GM12878 (cell line): ENCODE measurements at regions not wholly inside any gene's neighbourhood (a gene's known extent, or its start where the extent isn't known, plus 50 kb on each side); places are given as distances from the start of the nearest gene placed in this dataset.

Experiments used
- ATAC-seq: fragments of 200-7000 bp; cut with Tn5 transposase; 3 replicates; pipeline ENCODE4 v1.9.1; 2020; ENCODE audit warnings: mild to moderate bottlenecking, moderate library complexity
- BruUV-seq: library from RNA; stranded (reverse); fragments of 400-500 nt; replicated peaks from 2 replicates; lab custom pipeline; 2021; lab: Mats Ljungman, UMichigan
- CTCF ChIA-PET: fragments of 300-600 bp; sonication (Branson Sonifier 250); formaldehyde crosslinking; extraction: SDS; loops from one replicate; lab custom pipeline; 2021; ENCODE audit warnings: inconsistent platforms; lab: Yijun Ruan, JAX
- POLR2A ChIA-PET: fragments of 350-600 bp; formaldehyde crosslinking; extraction: SDS; loops from one replicate; lab custom pipeline; 2021; ENCODE audit warnings: inconsistent platforms; lab: Charles Lee
- RAD21 ChIA-PET: fragments of 300-600 bp; sonication (Branson Sonifier 250); formaldehyde crosslinking; loops from one replicate; lab custom pipeline; 2023; ENCODE audit warnings: antibody characterized with exemption; ENCODE audit not compliant: unreplicated experiment; lab: Charles Lee
- SMC1A ChIA-PET: fragments of 300-600 bp; sonication (Branson Sonifier 250); formaldehyde crosslinking; loops from one replicate; lab custom pipeline; 2023; ENCODE audit not compliant: unreplicated experiment, uncharacterized antibody; lab: Charles Lee
- DNase-seq: peaks from one replicate; pipeline ENCODE4 v3.0.0-alpha.2; 2011; ENCODE audit warnings: low read depth, low spot score
- FAIRE-seq: peaks from 3 replicates; lab custom pipeline; 2011; peaks lifted over from hg19 to GRCh38; lab: Jason Lieb, UNC
- H2AFZ ChIP-seq: 2 replicates; pipeline ENCODE4 v1.6.0; 2011; ENCODE audit warnings: low read depth, low read length, control low read depth; ENCODE audit not compliant: control insufficient read depth
- H3K27ac ChIP-seq: 2 replicates; pipeline ENCODE4 v1.5.1; 2011; ENCODE audit warnings: control low read depth; ENCODE audit not compliant: control insufficient read depth, insufficient read depth
- H3K27me3 ChIP-seq, 2 experiments: replicated peaks in 1 of 2; 2 replicates each; pipeline versions ENCODE4 v1.6.0 to v1.6.1; 2011; ENCODE audit warnings: low read length in 1 of 2; ENCODE audit not compliant: control insufficient read depth in 2 of 2, insufficient read depth in 2 of 2
- H3K36me3 ChIP-seq, 2 experiments: 2 replicates each; pipeline ENCODE4 v1.5.1; 2011; ENCODE audit warnings: low read length in 1 of 2; ENCODE audit not compliant: control insufficient read depth in 2 of 2, insufficient read depth in 2 of 2
- H3K4me1 ChIP-seq: 2 replicates; pipeline ENCODE4 v1.6.1; 2011; ENCODE audit warnings: mild to moderate bottlenecking, low read length, moderate library complexity, mixed read lengths; ENCODE audit not compliant: control insufficient read depth, insufficient read depth
- H3K4me2 ChIP-seq: 2 replicates; pipeline ENCODE4 v1.6.0; 2011; ENCODE audit warnings: control low read depth; ENCODE audit not compliant: control insufficient read depth, insufficient read depth
- H3K4me3 ChIP-seq: fragments of 200-600 bp; sonication (generic); 2 replicates; pipeline ENCODE4 v1.5.1; 2016
- H3K79me2 ChIP-seq: 2 replicates; pipeline ENCODE4 v1.6.0; 2011; ENCODE audit warnings: low read length; ENCODE audit not compliant: control insufficient read depth, insufficient read depth
- H3K9ac ChIP-seq: 2 replicates; pipeline ENCODE4 v1.8.0; 2011; ENCODE audit warnings: low read length, control low read depth, mixed read lengths; ENCODE audit not compliant: control insufficient read depth, insufficient read depth
- H3K9me3 ChIP-seq: replicated peaks from 3 replicates; pipeline ENCODE4 v1.5.1; 2011; ENCODE audit warnings: mild to moderate bottlenecking, low read length; ENCODE audit not compliant: control insufficient read depth, insufficient read depth
- H4K20me1 ChIP-seq: 2 replicates; pipeline ENCODE4 v1.6.0; 2011; ENCODE audit not compliant: control insufficient read depth, insufficient read depth
- ATF3 ChIP-seq: IDR thresholded peaks from 2 replicates; pipeline ENCODE4 v1.6.1; 2011; ENCODE audit warnings: low read depth, mild to moderate bottlenecking, low read length, moderate library complexity, borderline replicate concordance; ENCODE audit errors: extremely low read depth
- BCL11A ChIP-seq: IDR thresholded peaks from 2 replicates; pipeline ENCODE4 v1.6.1; 2011; ENCODE audit warnings: low read depth, low read length
- CEBPB ChIP-seq, 2 experiments: fragments of 150-350 bp in 1 of 2; IDR thresholded peaks; 2 replicates each; pipeline ENCODE4 v1.6.1; 2012 to 2014; ENCODE audit warnings: low read depth in 2 of 2, low read length in 2 of 2, borderline replicate concordance in 1 of 2, inconsistent platforms in 1 of 2
- ELK1 ChIP-seq: IDR thresholded peaks from 2 replicates; pipeline ENCODE4 v1.6.1; 2012; ENCODE audit warnings: low read depth, low read length, improper control_type of control experiment
- ESRRA ChIP-seq: IDR thresholded peaks from 2 replicates; pipeline ENCODE4 v1.6.1; 2012; ENCODE audit warnings: mild to moderate bottlenecking, low read length, improper control_type of control experiment
- FOXK2 ChIP-seq: fragments of 450-650 bp; IDR thresholded peaks from 2 replicates; pipeline ENCODE4 v1.6.1; 2017; ENCODE audit warnings: mild to moderate bottlenecking, moderate library complexity
- KAT2A ChIP-seq: conservative IDR thresholded peaks from 2 replicates; pipeline ENCODE4 v1.6.1; 2011; ENCODE audit warnings: low read depth, low read length; ENCODE audit not compliant: control insufficient read depth
- KLF5 ChIP-seq: fragments of 450-650 bp; IDR thresholded peaks from 2 replicates; pipeline ENCODE4 v1.6.1; 2014; ENCODE audit warnings: mild to moderate bottlenecking; ENCODE audit not compliant: partially characterized antibody
- LARP7 ChIP-seq: fragments of 450-650 bp; IDR thresholded peaks from 2 replicates; pipeline ENCODE4 v1.6.1; 2017; ENCODE audit warnings: mild to moderate bottlenecking
- RAD51 ChIP-seq: fragments of 450-650 bp; IDR thresholded peaks from 2 replicates; pipeline ENCODE4 v1.6.1; 2016; ENCODE audit warnings: moderate library complexity, mild to moderate bottlenecking, inconsistent platforms
- TCF3 ChIP-seq: IDR thresholded peaks from 2 replicates; pipeline ENCODE4 v1.6.1; 2012; ENCODE audit warnings: low read depth, mild to moderate bottlenecking, low read length, borderline replicate concordance; ENCODE audit not compliant: insufficient read depth
- ZNF384 ChIP-seq: IDR thresholded peaks from 2 replicates; pipeline ENCODE4 v1.6.1; 2012; ENCODE audit warnings: low read depth, mild to moderate bottlenecking, low read length, improper control_type of control experiment, borderline replicate concordance
- WGBS: methylation state at CpG from one replicate; pipeline ENCODE4 v1.1.6; 2016; ENCODE audit warnings: low lambda C conversion rate; ENCODE audit not compliant: insufficient replicate concordance, insufficient coverage; ENCODE audit errors: missing lambda C conversion rate; 5-methylcytosine and 5-hydroxymethylcytosine counted together
- in situ Hi-C: fragments of 300-500 bp; cut with MboI; formaldehyde crosslinking; loops from 9 replicates; pipeline ENCODE4 v1.14.3; 2018; ENCODE audit warnings: mixed read lengths
- intact Hi-C: fragments of 100-400 bp; cut with micrococcal nuclease; formaldehyde crosslinking; loops from one replicate; pipeline ENCODE4 v1.14.2; 2022; ENCODE audit not compliant: unreplicated experiment
- TF ChIP-seq, protein P1 (sequence below): fragments of 450-650 bp; formaldehyde crosslinking; IDR thresholded peaks from 2 replicates; pipeline ENCODE4 v1.4.0; 2020; ENCODE audit warnings: mild to moderate bottlenecking, moderate library complexity

- intact Hi-C loops, result no loop called here
- TF ChIP-seq ATF3 (no peak), CEBPB (IDR thresholded peaks at IDR 0.05; ENCODE audit: borderline replicate concordance in 1 of 2, low read depth in 2 of 2, low read length in 2 of 2) (no peak), LARP7 (no peak), FOXK2 (no peak), ESRRA (no peak), ELK1 (no peak)
- SMC1A ChIA-PET, result no interaction called here
- H3K27ac ChIP-seq, result no peak overlapping the region
- H3K4me1 ChIP-seq, result no peaks in the 10 kb centered on the region
- no peaks in the 10 kb centered on the region for H3K9me3 ChIP-seq
- ATAC-seq (no peak), DNase-seq (no peak), FAIRE-seq (no peak)
- CTCF ChIA-PET, result no interaction called here
- no peaks in the 10 kb centered on the region for H4K20me1 ChIP-seq
- no peak overlapping the region for H2AFZ ChIP-seq
- in situ Hi-C loops, result no loop called here
- H3K36me3 ChIP-seq, result no peaks in the 10 kb centered on the region
- no peaks in the 10 kb centered on the region for H3K79me2 ChIP-seq
- no peak overlapping the region for H3K9ac ChIP-seq
- no TSS peak for BruUV-seq
- WGBS, result 22% methylated on average over 4 of the region's 4 CpGs
- no peaks in the 10 kb centered on the region for H3K27me3 ChIP-seq
- RAD21 ChIA-PET, result no interaction called here
- POLR2A ChIA-PET, result no interaction called here
- H3K4me3 ChIP-seq, result no peak overlapping the region
- H3K4me2 ChIP-seq, result no peak overlapping the region
Observed at GRCh38 chr4:20364969-20365368, 113.3 kb downstream of the SLIT2 start.

GRCh38 chr4:20367446-20367845, 115.7 kb downstream of the SLIT2 start:
- 60% methylated on average over 1 of the region's 1 CpG for WGBS
- BruUV-seq, result no TSS peak
- H3K9ac ChIP-seq, result no peak overlapping the region
- ChIA-PET CTCF (no interaction called here), SMC1A (interaction anchor here (0.7 kb wide), 1 partner anchor 14 kb away, joined by 4 read pairs; no protein-coding TSS in a partner anchor), POLR2A (no interaction called here), RAD21 (no interaction called here)
- no peaks in the 10 kb centered on the region for H3K4me1 ChIP-seq
- H3K27ac ChIP-seq, result no peak overlapping the region
- H3K79me2 ChIP-seq, result no peaks in the 10 kb centered on the region
- H3K9me3 ChIP-seq, result no peaks in the 10 kb centered on the region
- no peaks in the 10 kb centered on the region for H3K36me3 ChIP-seq
- FAIRE-seq (no peak), DNase-seq (no peak), ATAC-seq (no peak)
- in situ Hi-C loops (no loop called here), intact Hi-C loops (no loop called here)
- no peak overlapping the region for H3K4me2 ChIP-seq
- no peaks in the 10 kb centered on the region for H3K27me3 ChIP-seq
- no peaks in the 10 kb centered on the region for H4K20me1 ChIP-seq
- no peak overlapping the region for H3K4me3 ChIP-seq
- no peak overlapping the region for H2AFZ ChIP-seq
- TF ChIP-seq TCF3 (no peak), KAT2A (no peak), RAD51 (no peak), KLF5 (no peak), BCL11A (no peak), ZNF384 (no peak)
- TF ChIP-seq, protein P1, sequence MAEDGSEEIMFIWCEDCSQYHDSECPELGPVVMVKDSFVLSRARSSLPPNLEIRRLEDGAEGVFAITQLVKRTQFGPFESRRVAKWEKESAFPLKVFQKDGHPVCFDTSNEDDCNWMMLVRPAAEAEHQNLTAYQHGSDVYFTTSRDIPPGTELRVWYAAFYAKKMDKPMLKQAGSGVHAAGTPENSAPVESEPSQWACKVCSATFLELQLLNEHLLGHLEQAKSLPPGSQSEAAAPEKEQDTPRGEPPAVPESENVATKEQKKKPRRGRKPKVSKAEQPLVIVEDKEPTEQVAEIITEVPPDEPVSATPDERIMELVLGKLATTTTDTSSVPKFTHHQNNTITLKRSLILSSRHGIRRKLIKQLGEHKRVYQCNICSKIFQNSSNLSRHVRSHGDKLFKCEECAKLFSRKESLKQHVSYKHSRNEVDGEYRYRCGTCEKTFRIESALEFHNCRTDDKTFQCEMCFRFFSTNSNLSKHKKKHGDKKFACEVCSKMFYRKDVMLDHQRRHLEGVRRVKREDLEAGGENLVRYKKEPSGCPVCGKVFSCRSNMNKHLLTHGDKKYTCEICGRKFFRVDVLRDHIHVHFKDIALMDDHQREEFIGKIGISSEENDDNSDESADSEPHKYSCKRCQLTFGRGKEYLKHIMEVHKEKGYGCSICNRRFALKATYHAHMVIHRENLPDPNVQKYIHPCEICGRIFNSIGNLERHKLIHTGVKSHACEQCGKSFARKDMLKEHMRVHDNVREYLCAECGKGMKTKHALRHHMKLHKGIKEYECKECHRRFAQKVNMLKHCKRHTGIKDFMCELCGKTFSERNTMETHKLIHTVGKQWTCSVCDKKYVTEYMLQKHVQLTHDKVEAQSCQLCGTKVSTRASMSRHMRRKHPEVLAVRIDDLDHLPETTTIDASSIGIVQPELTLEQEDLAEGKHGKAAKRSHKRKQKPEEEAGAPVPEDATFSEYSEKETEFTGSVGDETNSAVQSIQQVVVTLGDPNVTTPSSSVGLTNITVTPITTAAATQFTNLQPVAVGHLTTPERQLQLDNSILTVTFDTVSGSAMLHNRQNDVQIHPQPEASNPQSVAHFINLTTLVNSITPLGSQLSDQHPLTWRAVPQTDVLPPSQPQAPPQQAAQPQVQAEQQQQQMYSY, result no peak
